HCT116 (cell line): ENCODE measurements at regions not wholly inside any gene's neighbourhood (a gene's known extent, or its start where the extent isn't known, plus 50 kb on each side); places are given as distances from the start of the nearest gene placed in this dataset.

ENCODE experiments used
- ATAC-seq: fragments of 200-7000 bp; cut with Tn5 transposase; 2 replicates; pipeline ENCODE4 v1.9.1; 2020; ENCODE audit warnings: mild to moderate bottlenecking, moderate library complexity
- BruUV-seq: library from RNA; stranded (reverse); fragments of 400-500 nt; replicated peaks from 2 replicates; lab custom pipeline; 2021; lab: Mats Ljungman, UMichigan
- CTCF ChIA-PET: fragments of 300-600 bp; sonication (Branson Sonifier 250); formaldehyde crosslinking; loops from one replicate; lab custom pipeline; 2021; ENCODE audit warnings: antibody characterized with exemption; lab: Charles Lee
- POLR2A ChIA-PET: fragments of 300-600, 350-600 bp; sonication (Branson Sonifier 250); formaldehyde crosslinking; loops from one replicate; lab custom pipeline; 2021; ENCODE audit warnings: antibody characterized with exemption; lab: Charles Lee
- RAD21 ChIA-PET, 2 experiments: fragments of 300-600 bp; sonication (Branson Sonifier 250); formaldehyde crosslinking; loops; one replicate each; lab custom pipeline; 2023; ENCODE audit warnings: low total read pairs in 2 of 2; ENCODE audit not compliant: uncharacterized antibody in 2 of 2, unreplicated experiment in 2 of 2, low non-redundant PET in 1 of 2; lab: Charles Lee
- DNase-seq: peaks from one replicate; pipeline ENCODE4 v3.0.0-alpha.2; 2010; ENCODE audit warnings: low read depth, low spot score
- H2AFZ ChIP-seq: fragments of 200-600 bp; shearing (Covaris generic), sonication (generic); 2 replicates; pipeline ENCODE4 v1.6.1; 2017; ENCODE audit warnings: low read depth, mixed run types, mixed read lengths, antibody characterized with exemption, low read length; ENCODE audit not compliant: poor library complexity, severe bottlenecking
- H3K27ac ChIP-seq: 2 replicates; pipeline ENCODE4 v1.5.1; 2012; ENCODE audit warnings: low read depth, low read length
- H3K27me3 ChIP-seq: fragments of 200-600 bp; sonication (generic); 2 replicates; pipeline ENCODE4 v1.6.1; 2016; ENCODE audit warnings: mixed run types, low read length, mixed read lengths; ENCODE audit not compliant: insufficient read depth
- H3K36me3 ChIP-seq, 2 experiments: fragments of 200-500 bp in 1 of 2; fragments of 200-600 bp in 1 of 2; sonication (Bioruptor generic) in 1 of 2; sonication (generic) in 1 of 2; 2 replicates each; pipeline versions ENCODE4 v1.5.1 to v1.6.1; 2014 to 2016; ENCODE audit warnings: low read length in 2 of 2, inconsistent platforms in 1 of 2, mixed read lengths in 1 of 2, mixed run types in 1 of 2; ENCODE audit not compliant: insufficient read depth in 2 of 2, control insufficient read depth in 1 of 2
- H3K4me1 ChIP-seq, 2 experiments: fragments of 200-600 bp in 1 of 2; sonication (generic) in 1 of 2; 2 replicates each; pipeline versions ENCODE4 v1.5.1 to v1.6.1; 2012 to 2017; ENCODE audit warnings: low read length in 2 of 2, inconsistent platforms in 1 of 2, mild to moderate bottlenecking in 1 of 2, mixed read lengths in 1 of 2, mixed run types in 1 of 2, moderate library complexity in 1 of 2; ENCODE audit not compliant: insufficient read depth in 2 of 2, control insufficient read depth in 1 of 2
- H3K4me2 ChIP-seq: fragments of 200-600 bp; sonication (generic); 2 replicates; pipeline ENCODE4 v1.6.1; 2017; ENCODE audit warnings: mixed run types, low read length, mixed read lengths
- H3K4me3 ChIP-seq, 2 experiments: fragments of 200-600 bp in 1 of 2; sonication (generic) in 1 of 2; replicated peaks in 1 of 2; 2 replicates each; pipeline ENCODE4 v1.5.1; 2011 to 2016; ENCODE audit warnings: low read length in 2 of 2, control low read depth in 1 of 2, low read depth in 1 of 2, mild to moderate bottlenecking in 1 of 2, mixed read lengths in 1 of 2, mixed run types in 1 of 2
- H3K79me2 ChIP-seq: fragments of 200-600 bp; sonication (generic); 2 replicates; pipeline ENCODE4 v1.6.1; 2017; ENCODE audit warnings: mild to moderate bottlenecking, mixed run types, low read length, moderate library complexity, mixed read lengths; ENCODE audit not compliant: insufficient read depth
- H3K9ac ChIP-seq: fragments of 200-600 bp; sonication (generic); 2 replicates; pipeline ENCODE4 v1.6.1; 2016; ENCODE audit warnings: low read length, mixed read lengths
- H3K9me2 ChIP-seq: fragments of 200-600 bp; sonication (generic), shearing (Covaris generic); 2 replicates; pipeline ENCODE4 v1.6.1; 2017; ENCODE audit warnings: mixed run types, mild to moderate bottlenecking, moderate library complexity; ENCODE audit not compliant: insufficient read depth
- H3K9me3 ChIP-seq, 2 experiments: fragments of 200-500 bp in 1 of 2; fragments of 200-600 bp in 1 of 2; sonication (Bioruptor generic) in 1 of 2; sonication (generic) in 1 of 2; 2 replicates each; pipeline ENCODE4 v1.6.1; 2014 to 2017; ENCODE audit warnings: low read length in 2 of 2, mixed read lengths in 2 of 2, inconsistent platforms in 1 of 2, low read depth in 1 of 2, mild to moderate bottlenecking in 1 of 2, mixed run types in 1 of 2, moderate library complexity in 1 of 2; ENCODE audit not compliant: control insufficient read depth in 1 of 2, insufficient read depth in 1 of 2
- H4K20me1 ChIP-seq: fragments of 200-600 bp; sonication (generic), shearing (Covaris generic); 2 replicates; pipeline ENCODE4 v1.6.1; 2017; ENCODE audit warnings: mixed run types, mild to moderate bottlenecking, moderate library complexity; ENCODE audit not compliant: insufficient read depth
- ATF3 ChIP-seq: IDR thresholded peaks from 2 replicates; pipeline ENCODE4 v1.6.1; 2012
- CBX3 ChIP-seq: IDR thresholded peaks from 2 replicates; pipeline ENCODE4 v1.6.1; 2012; ENCODE audit warnings: low read depth
- ELF1 ChIP-seq: IDR thresholded peaks from 2 replicates; pipeline ENCODE4 v1.6.1; 2012; ENCODE audit warnings: low read depth, borderline replicate concordance
- EZH2 ChIP-seq: fragments of 200-600 bp; sonication (generic); IDR thresholded peaks from 2 replicates; pipeline ENCODE4 v1.6.1; 2017; ENCODE audit warnings: antibody characterized with exemption, mixed run types
- MAX ChIP-seq: IDR thresholded peaks from 2 replicates; pipeline ENCODE4 v1.6.1; 2012
- POLR2A ChIP-seq: IDR thresholded peaks from 2 replicates; pipeline ENCODE4 v1.7.0; 2011; ENCODE audit warnings: borderline replicate concordance; ENCODE audit not compliant: insufficient read depth, insufficient read length; ENCODE audit errors: extremely low read depth
- POLR2AphosphoS5 ChIP-seq: IDR thresholded peaks from 2 replicates; pipeline ENCODE4 v1.6.1; 2011; ENCODE audit warnings: mild to moderate bottlenecking, low read depth, low read length, moderate library complexity
- REST ChIP-seq: IDR thresholded peaks from 2 replicates; pipeline ENCODE4 v1.6.1; 2012; ENCODE audit warnings: low read depth
- SIN3A ChIP-seq: IDR thresholded peaks from 2 replicates; pipeline ENCODE4 v1.6.1; 2012; ENCODE audit warnings: low read depth
- SRF ChIP-seq: IDR thresholded peaks from 2 replicates; pipeline ENCODE4 v1.6.1; 2012; ENCODE audit warnings: low read depth
- YY1 ChIP-seq: IDR thresholded peaks from 2 replicates; pipeline ENCODE4 v1.6.1; 2011; ENCODE audit warnings: low read length, low read depth, moderate library complexity, mild to moderate bottlenecking; ENCODE audit not compliant: insufficient replicate concordance; ENCODE audit errors: extremely low read depth
- intact Hi-C: fragments of 100-400 bp; cut with micrococcal nuclease; formaldehyde crosslinking; loops from 2 replicates; pipeline ENCODE4 v1.10.0; 2022
- TF ChIP-seq, protein P1 (sequence below): IDR thresholded peaks from 2 replicates; pipeline ENCODE4 v1.6.1; 2011; ENCODE audit warnings: mild to moderate bottlenecking, low read length, moderate library complexity; ENCODE audit not compliant: insufficient replicate concordance; ENCODE audit errors: extremely low read depth

- no peaks in the 10 kb centered on the region for H3K9me2 ChIP-seq
- H2AFZ ChIP-seq = no peak overlapping the region
- H3K9me3 ChIP-seq = peaks cover 0 to 5% of the 10 kb centered on the region in 2 experiments; a peak in 1 of 4 replicates
- no TSS peak for BruUV-seq
- ATAC-seq = no peak
- no peaks in the 10 kb centered on the region for H3K36me3 ChIP-seq
- DNase-seq = no peak
- no peaks in the 10 kb centered on the region for H4K20me1 ChIP-seq
- H3K4me1 ChIP-seq = no peaks in the 10 kb centered on the region
- no peaks in the 10 kb centered on the region for H3K79me2 ChIP-seq
- no peak for TF ChIP-seq POLR2A
- no peak for TF ChIP-seq YY1
- no peak for TF ChIP-seq SIN3A
- TF ChIP-seq, protein P1, sequence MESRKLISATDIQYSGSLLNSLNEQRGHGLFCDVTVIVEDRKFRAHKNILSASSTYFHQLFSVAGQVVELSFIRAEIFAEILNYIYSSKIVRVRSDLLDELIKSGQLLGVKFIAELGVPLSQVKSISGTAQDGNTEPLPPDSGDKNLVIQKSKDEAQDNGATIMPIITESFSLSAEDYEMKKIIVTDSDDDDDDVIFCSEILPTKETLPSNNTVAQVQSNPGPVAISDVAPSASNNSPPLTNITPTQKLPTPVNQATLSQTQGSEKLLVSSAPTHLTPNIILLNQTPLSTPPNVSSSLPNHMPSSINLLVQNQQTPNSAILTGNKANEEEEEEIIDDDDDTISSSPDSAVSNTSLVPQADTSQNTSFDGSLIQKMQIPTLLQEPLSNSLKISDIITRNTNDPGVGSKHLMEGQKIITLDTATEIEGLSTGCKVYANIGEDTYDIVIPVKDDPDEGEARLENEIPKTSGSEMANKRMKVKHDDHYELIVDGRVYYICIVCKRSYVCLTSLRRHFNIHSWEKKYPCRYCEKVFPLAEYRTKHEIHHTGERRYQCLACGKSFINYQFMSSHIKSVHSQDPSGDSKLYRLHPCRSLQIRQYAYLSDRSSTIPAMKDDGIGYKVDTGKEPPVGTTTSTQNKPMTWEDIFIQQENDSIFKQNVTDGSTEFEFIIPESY = no peak
- no peak for TF ChIP-seq SRF
- TF ChIP-seq EZH2 = no peak
- TF ChIP-seq MAX = no peak
- TF ChIP-seq ELF1 = no peak
- TF ChIP-seq, all 23 proteins: peak for 0
- intact Hi-C loops = no loop called here
- Histone ChIP-seq H3K4me2 (no peak overlapping the region), H3K27me3 (no peaks in the 10 kb centered on the region), H3K27ac (no peak overlapping the region), H3K9ac (no peak overlapping the region), H3K4me3 (no peak overlapping the region)
- POLR2A ChIA-PET = no interaction called here
- CTCF ChIA-PET = no interaction called here
- RAD21 ChIA-PET = no interaction called here
Measured at GRCh38 chr5:63128018-63128417, 549.4 kb downstream of the LRRC70 start.

DNA sequence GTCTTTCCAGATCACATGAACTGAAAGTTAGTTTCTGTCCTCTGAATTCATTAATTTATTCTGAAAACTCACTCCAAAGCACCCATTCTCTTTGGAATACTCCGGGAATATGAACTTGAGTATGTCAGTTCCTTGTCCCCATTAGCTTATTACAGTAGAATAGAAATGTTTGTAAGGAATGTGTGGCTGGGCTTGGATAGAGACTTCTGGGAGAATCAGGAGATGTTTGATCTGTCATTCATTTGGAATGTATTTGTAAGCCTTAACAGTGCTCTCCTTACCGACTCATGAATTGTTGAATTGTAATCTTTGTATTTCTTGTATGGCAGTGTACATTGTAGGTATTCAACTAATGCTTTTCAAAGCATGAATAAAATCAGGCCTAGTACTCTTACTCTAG lies 548.4 kb downstream of the LRRC70 start:
- no peaks in the 10 kb centered on the region for H3K4me1 ChIP-seq
- ChIA-PET CTCF (interaction anchor here (1.0 kb wide), 1 partner anchor 186 kb away, joined by 3 read pairs; no protein-coding TSS in a partner anchor), RAD21 (no interaction called here), POLR2A (no interaction called here)
- H3K79me2 ChIP-seq = no peaks in the 10 kb centered on the region
- H3K9ac ChIP-seq = no peak overlapping the region
- no peak overlapping the region for H3K4me2 ChIP-seq
- no peaks in the 10 kb centered on the region for H3K36me3 ChIP-seq
- intact Hi-C loops = no loop called here
- no peak overlapping the region for H3K27ac ChIP-seq
- DNase-seq = no peak
- H3K4me3 ChIP-seq = no peak overlapping the region
- peaks cover 0 to 5% of the 10 kb centered on the region in 2 experiments; a peak in 1 of 4 replicates for H3K9me3 ChIP-seq
- no peaks in the 10 kb centered on the region for H4K20me1 ChIP-seq
- no peak for ATAC-seq
- no peaks in the 10 kb centered on the region for H3K9me2 ChIP-seq
- BruUV-seq = no TSS peak
- H3K27me3 ChIP-seq = no peaks in the 10 kb centered on the region
- H2AFZ ChIP-seq = no peak overlapping the region
- TF ChIP-seq YY1 (no peak), CBX3 (no peak), POLR2AphosphoS5 (no peak), ELF1 (no peak), REST (no peak), ATF3 (no peak), EZH2 (no peak), SRF (no peak)
- TF ChIP-seq, protein P1 = no peak
